CD14-positive monocyte (primary cell): ENCODE measurements at regions not wholly inside any gene's neighbourhood (a gene's known extent, or its start where the extent isn't known, plus 50 kb on each side); places are given as distances from the start of the nearest gene placed in this dataset.

ENCODE experiments used
- DNase-seq, 3 donors: peaks; one replicate each; pipeline ENCODE4 v3.0.0-alpha.2; 2011 to 2022
- H2AFZ ChIP-seq: 2 replicates; pipeline ENCODE4 v1.6.0; 2012; ENCODE audit warnings: mild to moderate bottlenecking, low read depth, low read length, inconsistent platforms; ENCODE audit not compliant: insufficient read depth, poor library complexity, severe bottlenecking
- H3K27ac ChIP-seq, 2 donors: 1 replicate in 1 of 2; 2 replicates in 1 of 2; pipeline ENCODE4 v1.5.1; 2012 to 2013; ENCODE audit warnings: low read length in 2 of 2, control low read depth in 1 of 2, inconsistent platforms in 1 of 2, low read depth in 1 of 2, mild to moderate bottlenecking in 1 of 2
- H3K27me3 ChIP-seq, 2 donors: one replicate each; pipeline versions ENCODE4 v1.6.0 to v1.6.1; 2011 to 2013; ENCODE audit warnings: low read length in 2 of 2; ENCODE audit not compliant: control insufficient read depth in 2 of 2, insufficient read depth in 2 of 2
- H3K36me3 ChIP-seq, 2 donors: replicated peaks in 1 of 2; 1 replicate in 1 of 2; 2 replicates in 1 of 2; pipeline versions ENCODE4 v1.5.1 to v1.6.1; 2012 to 2013; ENCODE audit warnings: low read length in 2 of 2, control low read depth in 1 of 2, inconsistent platforms in 1 of 2, mild to moderate bottlenecking in 1 of 2; ENCODE audit not compliant: insufficient read depth in 2 of 2, control insufficient read depth in 1 of 2
- H3K4me1 ChIP-seq, 2 donors: 1 replicate in 1 of 2; 2 replicates in 1 of 2; pipeline versions ENCODE4 v1.5.1 to v1.6.1; 2012 to 2013; ENCODE audit warnings: low read length in 2 of 2, control low read depth in 1 of 2, inconsistent platforms in 1 of 2, mild to moderate bottlenecking in 1 of 2, moderate library complexity in 1 of 2; ENCODE audit not compliant: insufficient read depth in 2 of 2, control insufficient read depth in 1 of 2
- H3K4me2 ChIP-seq: replicated peaks from 2 replicates; pipeline ENCODE3; 2012; ENCODE audit warnings: low read length, moderate library complexity, mild to moderate bottlenecking; ENCODE audit not compliant: poor library complexity, severe bottlenecking; ENCODE audit errors: extremely low read depth
- H3K4me3 ChIP-seq, 3 experiments: fragments of 200-600 bp in 1 of 3; sonication (generic) in 1 of 3; replicated peaks in 1 of 3; 1 replicate in 2 of 3; 2 replicates in 1 of 3; pipeline ENCODE4 v1.5.1; 2011 to 2013; ENCODE audit warnings: low read length in 3 of 3, mild to moderate bottlenecking in 3 of 3, control low read depth in 2 of 3, low read depth in 2 of 3, inconsistent platforms in 1 of 3, moderate library complexity in 1 of 3
- H3K79me2 ChIP-seq: 2 replicates; pipeline ENCODE4 v1.6.0; 2012; ENCODE audit warnings: mild to moderate bottlenecking, control low read depth, inconsistent platforms, low read length, moderate library complexity; ENCODE audit not compliant: insufficient read depth
- H3K9ac ChIP-seq: 2 replicates; pipeline ENCODE4 v1.6.0; 2017; ENCODE audit warnings: low read length, mild to moderate bottlenecking; ENCODE audit not compliant: insufficient read depth, poor library complexity, severe bottlenecking
- H3K9me3 ChIP-seq, 2 donors: replicated peaks in 1 of 2; 1 replicate in 1 of 2; 2 replicates in 1 of 2; pipeline versions ENCODE4 v1.5.1 to v1.6.1; 2012 to 2013; ENCODE audit warnings: low read length in 2 of 2, control low read depth in 1 of 2; ENCODE audit not compliant: control insufficient read depth in 1 of 2, insufficient read depth in 1 of 2
- H4K20me1 ChIP-seq: 2 replicates; pipeline ENCODE4 v1.6.0; 2012; ENCODE audit warnings: mild to moderate bottlenecking, low read length, control low read depth, moderate library complexity; ENCODE audit not compliant: insufficient read depth
- H3K27ac Mint-ChIP-seq, 7 donors: one replicate each; pipeline ENCODE4 v1.8.0; 2020; ENCODE audit warnings: mild to moderate bottlenecking in 7 of 7, mixed read lengths in 7 of 7, moderate library complexity in 6 of 7, inconsistent platforms in 2 of 7
- H3K27me3 Mint-ChIP-seq, 3 donors: one replicate each; pipeline ENCODE4 v1.8.0; 2021 to 2022; ENCODE audit warnings: low read depth in 3 of 3, mild to moderate bottlenecking in 3 of 3, mixed read lengths in 3 of 3, moderate library complexity in 3 of 3, inconsistent platforms in 1 of 3
- H3K36me3 Mint-ChIP-seq, 2 donors: one replicate each; pipeline ENCODE4 v1.8.0; 2020; ENCODE audit warnings: mixed read lengths in 2 of 2, inconsistent platforms in 1 of 2, mild to moderate bottlenecking in 1 of 2
- H3K4me1 Mint-ChIP-seq: one replicate; pipeline ENCODE4 v1.8.0; 2020; ENCODE audit warnings: mild to moderate bottlenecking, mixed read lengths
- H3K4me3 Mint-ChIP-seq, 2 donors: one replicate each; pipeline ENCODE4 v1.8.0; 2020; ENCODE audit warnings: mild to moderate bottlenecking in 2 of 2, mixed read lengths in 2 of 2, moderate library complexity in 1 of 2
- H3K9me3 Mint-ChIP-seq, 7 donors: one replicate each; pipeline ENCODE4 v1.8.0; 2020 to 2022; ENCODE audit warnings: mixed read lengths in 7 of 7, mild to moderate bottlenecking in 6 of 7, moderate library complexity in 6 of 7, inconsistent platforms in 2 of 7
- WGBS: methylation state at CpG from one replicate; pipeline ENCODE4 v1.1.5; 2013; ENCODE audit warnings: missing lambda C conversion rate; ENCODE audit not compliant: insufficient coverage; 5-methylcytosine and 5-hydroxymethylcytosine counted together
- intact Hi-C, 2 donors: fragments of 100-400 bp; cut with micrococcal nuclease; formaldehyde crosslinking; loops; one replicate each; pipeline versions ENCODE4 v1.15.0 to v1.15.1; 2023
- TF ChIP-seq, protein P1 (sequence below): fragments of 200-600 bp; IDR thresholded peaks from one replicate; pipeline ENCODE4 v1.8.0; 2022; ENCODE audit warnings: antibody characterized with exemption, mild to moderate bottlenecking

GRCh38 chr9:23079798-23080197 lies 633.2 kb downstream of the DMRTA1 start:
- Mint-ChIP-seq H3K4me3 (no peak overlapping the region), H3K9me3 (peaks cover 0 to 10% (median 0%) of the 10 kb centered on the region in 7 donors), H3K4me1 (no peaks in the 10 kb centered on the region), H3K27ac (no peak overlapping the region), H3K27me3 (no peaks in the 10 kb centered on the region), H3K36me3 (no peaks in the 10 kb centered on the region)
- no peaks in the 10 kb centered on the region for H4K20me1 ChIP-seq
- DNase-seq: no peak
- H3K79me2 ChIP-seq: no peaks in the 10 kb centered on the region
- WGBS: no CpG with 5 or more reads among the region's 2 CpGs
- peaks cover 0 to 5% of the 10 kb centered on the region in 2 donors for H3K9me3 ChIP-seq
- TF ChIP-seq, protein P1, sequence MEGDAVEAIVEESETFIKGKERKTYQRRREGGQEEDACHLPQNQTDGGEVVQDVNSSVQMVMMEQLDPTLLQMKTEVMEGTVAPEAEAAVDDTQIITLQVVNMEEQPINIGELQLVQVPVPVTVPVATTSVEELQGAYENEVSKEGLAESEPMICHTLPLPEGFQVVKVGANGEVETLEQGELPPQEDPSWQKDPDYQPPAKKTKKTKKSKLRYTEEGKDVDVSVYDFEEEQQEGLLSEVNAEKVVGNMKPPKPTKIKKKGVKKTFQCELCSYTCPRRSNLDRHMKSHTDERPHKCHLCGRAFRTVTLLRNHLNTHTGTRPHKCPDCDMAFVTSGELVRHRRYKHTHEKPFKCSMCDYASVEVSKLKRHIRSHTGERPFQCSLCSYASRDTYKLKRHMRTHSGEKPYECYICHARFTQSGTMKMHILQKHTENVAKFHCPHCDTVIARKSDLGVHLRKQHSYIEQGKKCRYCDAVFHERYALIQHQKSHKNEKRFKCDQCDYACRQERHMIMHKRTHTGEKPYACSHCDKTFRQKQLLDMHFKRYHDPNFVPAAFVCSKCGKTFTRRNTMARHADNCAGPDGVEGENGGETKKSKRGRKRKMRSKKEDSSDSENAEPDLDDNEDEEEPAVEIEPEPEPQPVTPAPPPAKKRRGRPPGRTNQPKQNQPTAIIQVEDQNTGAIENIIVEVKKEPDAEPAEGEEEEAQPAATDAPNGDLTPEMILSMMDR: no peak
- intact Hi-C loops: no loop called here
- no peak overlapping the region for H2AFZ ChIP-seq
- H3K4me1 ChIP-seq: no peaks in the 10 kb centered on the region
- H3K4me2 ChIP-seq: no peak overlapping the region
- no peaks in the 10 kb centered on the region for H3K27me3 ChIP-seq
- H3K4me3 ChIP-seq: no peak overlapping the region
- H3K36me3 ChIP-seq: no peaks in the 10 kb centered on the region
- no peak overlapping the region for H3K9ac ChIP-seq
- H3K27ac ChIP-seq: no peak overlapping the region

DNA sequence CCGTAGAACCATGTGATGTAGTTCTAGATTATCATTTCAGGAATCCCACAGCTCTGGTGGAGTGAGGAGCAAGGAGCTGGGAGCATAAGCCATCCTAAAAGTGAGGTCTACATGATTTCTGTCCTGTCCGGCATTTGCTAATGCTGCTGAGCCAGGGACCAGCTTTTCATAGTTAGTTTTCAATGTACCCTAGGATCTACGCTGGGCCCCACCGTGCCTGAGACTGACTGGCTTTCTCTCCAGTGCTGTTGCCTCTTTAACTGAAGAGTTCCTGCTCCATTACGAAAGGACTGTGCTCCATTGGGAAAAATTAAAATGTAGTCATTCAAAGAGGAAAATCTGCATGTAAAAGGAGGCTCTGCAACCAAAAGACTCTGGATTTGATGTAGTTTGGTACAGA lies 634.8 kb downstream of the DMRTA1 start:
- Histone ChIP-seq H3K9ac (no peak overlapping the region), H3K27me3 (no peaks in the 10 kb centered on the region), H3K27ac (no peak overlapping the region), H3K4me1 (no peaks in the 10 kb centered on the region), H3K4me3 (no peak overlapping the region), H3K4me2 (no peak overlapping the region), H3K79me2 (no peaks in the 10 kb centered on the region), H2AFZ (no peak overlapping the region), H4K20me1 (no peaks in the 10 kb centered on the region), H3K36me3 (no peaks in the 10 kb centered on the region), H3K9me3 (peaks cover 0 to 5% of the 10 kb centered on the region in 2 donors)
- TF ChIP-seq, protein P1: no peak
- H3K4me3 Mint-ChIP-seq: no peak overlapping the region
- H3K9me3 Mint-ChIP-seq: peaks cover 0 to 10% (median 2%) of the 10 kb centered on the region in 7 donors
- no peak overlapping the region for H3K27ac Mint-ChIP-seq
- peaks cover 0 to 2% (median 0%) of the 10 kb centered on the region in 3 donors for H3K27me3 Mint-ChIP-seq
- WGBS: 76% methylated on average over 5 of the region's 5 CpGs
- intact Hi-C loops: no loop called here
- DNase-seq: no peak
- H3K4me1 Mint-ChIP-seq: no peaks in the 10 kb centered on the region
- H3K36me3 Mint-ChIP-seq: no peaks in the 10 kb centered on the region
